HCT116 (cell line): ENCODE measurements at regions not wholly inside any gene's neighbourhood (a gene's known extent, or its start where the extent isn't known, plus 50 kb on each side); places are given as distances from the start of the nearest gene placed in this dataset.

Source experiments
- ATAC-seq: fragments of 200-7000 bp; cut with Tn5 transposase; 2 replicates; pipeline ENCODE4 v1.9.1; 2020; ENCODE audit warnings: mild to moderate bottlenecking, moderate library complexity
- BruUV-seq: library from RNA; stranded (reverse); fragments of 400-500 nt; replicated peaks from 2 replicates; lab custom pipeline; 2021; lab: Mats Ljungman, UMichigan
- CTCF ChIA-PET: fragments of 300-600 bp; sonication (Branson Sonifier 250); formaldehyde crosslinking; loops from one replicate; lab custom pipeline; 2021; ENCODE audit warnings: antibody characterized with exemption; lab: Charles Lee
- POLR2A ChIA-PET: fragments of 300-600, 350-600 bp; sonication (Branson Sonifier 250); formaldehyde crosslinking; loops from one replicate; lab custom pipeline; 2021; ENCODE audit warnings: antibody characterized with exemption; lab: Charles Lee
- RAD21 ChIA-PET, 2 experiments: fragments of 300-600 bp; sonication (Branson Sonifier 250); formaldehyde crosslinking; loops; one replicate each; lab custom pipeline; 2023; ENCODE audit warnings: low total read pairs in 2 of 2; ENCODE audit not compliant: uncharacterized antibody in 2 of 2, unreplicated experiment in 2 of 2, low non-redundant PET in 1 of 2; lab: Charles Lee
- DNase-seq: peaks from one replicate; pipeline ENCODE4 v3.0.0-alpha.2; 2010; ENCODE audit warnings: low read depth, low spot score
- H2AFZ ChIP-seq: fragments of 200-600 bp; shearing (Covaris generic), sonication (generic); 2 replicates; pipeline ENCODE4 v1.6.1; 2017; ENCODE audit warnings: low read depth, mixed run types, mixed read lengths, antibody characterized with exemption, low read length; ENCODE audit not compliant: poor library complexity, severe bottlenecking
- H3K27ac ChIP-seq: 2 replicates; pipeline ENCODE4 v1.5.1; 2012; ENCODE audit warnings: low read depth, low read length
- H3K27me3 ChIP-seq: fragments of 200-600 bp; sonication (generic); 2 replicates; pipeline ENCODE4 v1.6.1; 2016; ENCODE audit warnings: mixed run types, low read length, mixed read lengths; ENCODE audit not compliant: insufficient read depth
- H3K36me3 ChIP-seq, 2 experiments: fragments of 200-500 bp in 1 of 2; fragments of 200-600 bp in 1 of 2; sonication (Bioruptor generic) in 1 of 2; sonication (generic) in 1 of 2; 2 replicates each; pipeline versions ENCODE4 v1.5.1 to v1.6.1; 2014 to 2016; ENCODE audit warnings: low read length in 2 of 2, inconsistent platforms in 1 of 2, mixed read lengths in 1 of 2, mixed run types in 1 of 2; ENCODE audit not compliant: insufficient read depth in 2 of 2, control insufficient read depth in 1 of 2
- H3K4me1 ChIP-seq, 2 experiments: fragments of 200-600 bp in 1 of 2; sonication (generic) in 1 of 2; 2 replicates each; pipeline versions ENCODE4 v1.5.1 to v1.6.1; 2012 to 2017; ENCODE audit warnings: low read length in 2 of 2, inconsistent platforms in 1 of 2, mild to moderate bottlenecking in 1 of 2, mixed read lengths in 1 of 2, mixed run types in 1 of 2, moderate library complexity in 1 of 2; ENCODE audit not compliant: insufficient read depth in 2 of 2, control insufficient read depth in 1 of 2
- H3K4me2 ChIP-seq: fragments of 200-600 bp; sonication (generic); 2 replicates; pipeline ENCODE4 v1.6.1; 2017; ENCODE audit warnings: mixed run types, low read length, mixed read lengths
- H3K4me3 ChIP-seq, 2 experiments: fragments of 200-600 bp in 1 of 2; sonication (generic) in 1 of 2; replicated peaks in 1 of 2; 2 replicates each; pipeline ENCODE4 v1.5.1; 2011 to 2016; ENCODE audit warnings: low read length in 2 of 2, control low read depth in 1 of 2, low read depth in 1 of 2, mild to moderate bottlenecking in 1 of 2, mixed read lengths in 1 of 2, mixed run types in 1 of 2
- H3K79me2 ChIP-seq: fragments of 200-600 bp; sonication (generic); 2 replicates; pipeline ENCODE4 v1.6.1; 2017; ENCODE audit warnings: mild to moderate bottlenecking, mixed run types, low read length, moderate library complexity, mixed read lengths; ENCODE audit not compliant: insufficient read depth
- H3K9ac ChIP-seq: fragments of 200-600 bp; sonication (generic); 2 replicates; pipeline ENCODE4 v1.6.1; 2016; ENCODE audit warnings: low read length, mixed read lengths
- H3K9me2 ChIP-seq: fragments of 200-600 bp; sonication (generic), shearing (Covaris generic); 2 replicates; pipeline ENCODE4 v1.6.1; 2017; ENCODE audit warnings: mixed run types, mild to moderate bottlenecking, moderate library complexity; ENCODE audit not compliant: insufficient read depth
- H3K9me3 ChIP-seq, 2 experiments: fragments of 200-500 bp in 1 of 2; fragments of 200-600 bp in 1 of 2; sonication (Bioruptor generic) in 1 of 2; sonication (generic) in 1 of 2; 2 replicates each; pipeline ENCODE4 v1.6.1; 2014 to 2017; ENCODE audit warnings: low read length in 2 of 2, mixed read lengths in 2 of 2, inconsistent platforms in 1 of 2, low read depth in 1 of 2, mild to moderate bottlenecking in 1 of 2, mixed run types in 1 of 2, moderate library complexity in 1 of 2; ENCODE audit not compliant: control insufficient read depth in 1 of 2, insufficient read depth in 1 of 2
- H4K20me1 ChIP-seq: fragments of 200-600 bp; sonication (generic), shearing (Covaris generic); 2 replicates; pipeline ENCODE4 v1.6.1; 2017; ENCODE audit warnings: mixed run types, mild to moderate bottlenecking, moderate library complexity; ENCODE audit not compliant: insufficient read depth
- EGR1 ChIP-seq: IDR thresholded peaks from 2 replicates; pipeline ENCODE4 v1.6.1; 2012; ENCODE audit warnings: low read depth
- ELF1 ChIP-seq: IDR thresholded peaks from 2 replicates; pipeline ENCODE4 v1.6.1; 2012; ENCODE audit warnings: low read depth, borderline replicate concordance
- EZH2 ChIP-seq: fragments of 200-600 bp; sonication (generic); IDR thresholded peaks from 2 replicates; pipeline ENCODE4 v1.6.1; 2017; ENCODE audit warnings: antibody characterized with exemption, mixed run types
- EZH2phosphoT487 ChIP-seq: fragments of 200-600 bp; IDR thresholded peaks from 2 replicates; pipeline ENCODE4 v1.6.1; 2018; ENCODE audit warnings: antibody characterized with exemption, borderline replicate concordance
- FOSL1 ChIP-seq: IDR thresholded peaks from 2 replicates; pipeline ENCODE4 v1.6.1; 2012; ENCODE audit warnings: low read depth
- JUND ChIP-seq: IDR thresholded peaks from 2 replicates; pipeline ENCODE4 v1.6.1; 2012
- POLR2A ChIP-seq: IDR thresholded peaks from 2 replicates; pipeline ENCODE4 v1.7.0; 2011; ENCODE audit warnings: borderline replicate concordance; ENCODE audit not compliant: insufficient read depth, insufficient read length; ENCODE audit errors: extremely low read depth
- POLR2AphosphoS5 ChIP-seq: IDR thresholded peaks from 2 replicates; pipeline ENCODE4 v1.6.1; 2011; ENCODE audit warnings: mild to moderate bottlenecking, low read depth, low read length, moderate library complexity
- SIN3A ChIP-seq: IDR thresholded peaks from 2 replicates; pipeline ENCODE4 v1.6.1; 2012; ENCODE audit warnings: low read depth
- SRF ChIP-seq: IDR thresholded peaks from 2 replicates; pipeline ENCODE4 v1.6.1; 2012; ENCODE audit warnings: low read depth
- YY1 ChIP-seq: IDR thresholded peaks from 2 replicates; pipeline ENCODE4 v1.6.1; 2011; ENCODE audit warnings: low read length, low read depth, moderate library complexity, mild to moderate bottlenecking; ENCODE audit not compliant: insufficient replicate concordance; ENCODE audit errors: extremely low read depth
- ZBTB33 ChIP-seq: IDR thresholded peaks from 2 replicates; pipeline ENCODE4 v1.6.1; 2011; ENCODE audit warnings: mild to moderate bottlenecking, low read length, moderate library complexity; ENCODE audit not compliant: insufficient replicate concordance; ENCODE audit errors: extremely low read depth
- ZNF274 ChIP-seq: fragments of 200-500 bp; sonication (Bioruptor generic); IDR thresholded peaks from 2 replicates; pipeline ENCODE4 v1.6.1; 2014; ENCODE audit warnings: mild to moderate bottlenecking, low read depth, low read length, inconsistent platforms
- intact Hi-C: fragments of 100-400 bp; cut with micrococcal nuclease; formaldehyde crosslinking; loops from 2 replicates; pipeline ENCODE4 v1.10.0; 2022
- TF ChIP-seq, protein P1 (sequence below): IDR thresholded peaks from 2 replicates; pipeline ENCODE4 v1.6.1; 2012; ENCODE audit warnings: low read depth
- TF ChIP-seq, protein P2 (sequence below), 3 experiments: fragments of 200-600 bp in 1 of 3; sonication (generic) in 1 of 3; IDR thresholded peaks in 2 of 3; conservative IDR thresholded peaks in 1 of 3; 2 replicates each; pipeline ENCODE4 v1.5.1; 2012 to 2017; ENCODE audit warnings: low read depth in 2 of 3, low read length in 2 of 3, antibody characterized with exemption in 1 of 3, borderline replicate concordance in 1 of 3, control low read depth in 1 of 3, mild to moderate bottlenecking in 1 of 3, mixed read lengths in 1 of 3, mixed run types in 1 of 3, moderate library complexity in 1 of 3; ENCODE audit not compliant: insufficient read depth in 1 of 3
- TF ChIP-seq, protein P3 (sequence below): IDR thresholded peaks from 2 replicates; pipeline ENCODE4 v1.6.1; 2012

DNA sequence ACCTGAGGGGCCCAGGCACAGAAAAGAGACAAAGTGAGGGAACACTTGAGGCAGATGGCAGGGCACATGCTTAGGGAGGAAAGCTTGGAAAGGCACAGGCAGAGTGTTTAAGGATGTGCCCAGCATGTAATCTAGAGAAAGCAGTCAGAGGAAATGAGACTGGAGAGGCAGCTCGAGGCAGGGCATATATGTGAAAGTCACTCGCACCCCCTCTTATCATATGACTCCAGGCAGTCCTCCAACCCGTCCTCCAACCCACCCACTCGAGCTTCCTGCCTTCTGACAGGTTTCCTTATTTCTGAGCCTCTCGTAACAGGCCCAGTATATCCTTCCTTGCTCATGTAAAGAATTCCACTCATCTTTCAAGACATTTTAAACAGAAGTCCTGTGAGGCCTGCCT lies 294.0 kb downstream of the SOX2 start (continued):
- no peak for TF ChIP-seq EZH2phosphoT487
- TF ChIP-seq, all 23 proteins: peak for 0

DNA sequence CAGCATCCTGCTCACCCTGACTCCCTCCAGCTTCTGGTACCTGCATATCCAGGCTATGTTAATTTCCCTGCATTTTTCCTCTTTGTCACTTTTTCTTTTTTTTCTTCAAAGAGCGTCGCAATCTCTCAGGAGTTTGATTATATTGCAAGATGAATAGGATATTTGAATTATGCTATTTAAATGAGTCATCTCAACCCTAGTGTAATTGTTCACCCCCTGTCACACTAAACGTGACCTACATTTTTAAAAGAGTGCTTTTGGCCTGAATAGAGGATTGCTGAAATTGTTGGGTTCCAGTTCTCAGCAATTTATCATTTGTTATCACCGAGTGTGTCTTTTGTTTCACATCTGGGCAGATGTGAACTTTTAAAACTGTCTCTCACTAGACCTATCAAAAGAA lies 294.7 kb downstream of the SOX2 start:
- ChIA-PET CTCF (no interaction called here), POLR2A (no interaction called here), RAD21 (no interaction called here)
- no peaks in the 10 kb centered on the region for H4K20me1 ChIP-seq
- no TSS peak for BruUV-seq
- no peak for DNase-seq
- H3K4me2 ChIP-seq = no peak overlapping the region
- H3K36me3 ChIP-seq = no peaks in the 10 kb centered on the region
- H3K9ac ChIP-seq = no peak overlapping the region
- intact Hi-C loops = no loop called here
- no peaks in the 10 kb centered on the region for H3K9me3 ChIP-seq
- H3K4me1 ChIP-seq = no peaks in the 10 kb centered on the region
- H3K79me2 ChIP-seq = no peaks in the 10 kb centered on the region
- H2AFZ ChIP-seq = no peak overlapping the region
- no peaks in the 10 kb centered on the region for H3K9me2 ChIP-seq
- ATAC-seq = no peak
- no peak for TF ChIP-seq JUND
- TF ChIP-seq, protein P1, sequence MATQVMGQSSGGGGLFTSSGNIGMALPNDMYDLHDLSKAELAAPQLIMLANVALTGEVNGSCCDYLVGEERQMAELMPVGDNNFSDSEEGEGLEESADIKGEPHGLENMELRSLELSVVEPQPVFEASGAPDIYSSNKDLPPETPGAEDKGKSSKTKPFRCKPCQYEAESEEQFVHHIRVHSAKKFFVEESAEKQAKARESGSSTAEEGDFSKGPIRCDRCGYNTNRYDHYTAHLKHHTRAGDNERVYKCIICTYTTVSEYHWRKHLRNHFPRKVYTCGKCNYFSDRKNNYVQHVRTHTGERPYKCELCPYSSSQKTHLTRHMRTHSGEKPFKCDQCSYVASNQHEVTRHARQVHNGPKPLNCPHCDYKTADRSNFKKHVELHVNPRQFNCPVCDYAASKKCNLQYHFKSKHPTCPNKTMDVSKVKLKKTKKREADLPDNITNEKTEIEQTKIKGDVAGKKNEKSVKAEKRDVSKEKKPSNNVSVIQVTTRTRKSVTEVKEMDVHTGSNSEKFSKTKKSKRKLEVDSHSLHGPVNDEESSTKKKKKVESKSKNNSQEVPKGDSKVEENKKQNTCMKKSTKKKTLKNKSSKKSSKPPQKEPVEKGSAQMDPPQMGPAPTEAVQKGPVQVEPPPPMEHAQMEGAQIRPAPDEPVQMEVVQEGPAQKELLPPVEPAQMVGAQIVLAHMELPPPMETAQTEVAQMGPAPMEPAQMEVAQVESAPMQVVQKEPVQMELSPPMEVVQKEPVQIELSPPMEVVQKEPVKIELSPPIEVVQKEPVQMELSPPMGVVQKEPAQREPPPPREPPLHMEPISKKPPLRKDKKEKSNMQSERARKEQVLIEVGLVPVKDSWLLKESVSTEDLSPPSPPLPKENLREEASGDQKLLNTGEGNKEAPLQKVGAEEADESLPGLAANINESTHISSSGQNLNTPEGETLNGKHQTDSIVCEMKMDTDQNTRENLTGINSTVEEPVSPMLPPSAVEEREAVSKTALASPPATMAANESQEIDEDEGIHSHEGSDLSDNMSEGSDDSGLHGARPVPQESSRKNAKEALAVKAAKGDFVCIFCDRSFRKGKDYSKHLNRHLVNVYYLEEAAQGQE = no peak
- no peak for TF ChIP-seq SIN3A
- no peak for TF ChIP-seq EGR1
- TF ChIP-seq EZH2phosphoT487 = no peak
- TF ChIP-seq, protein P2, sequence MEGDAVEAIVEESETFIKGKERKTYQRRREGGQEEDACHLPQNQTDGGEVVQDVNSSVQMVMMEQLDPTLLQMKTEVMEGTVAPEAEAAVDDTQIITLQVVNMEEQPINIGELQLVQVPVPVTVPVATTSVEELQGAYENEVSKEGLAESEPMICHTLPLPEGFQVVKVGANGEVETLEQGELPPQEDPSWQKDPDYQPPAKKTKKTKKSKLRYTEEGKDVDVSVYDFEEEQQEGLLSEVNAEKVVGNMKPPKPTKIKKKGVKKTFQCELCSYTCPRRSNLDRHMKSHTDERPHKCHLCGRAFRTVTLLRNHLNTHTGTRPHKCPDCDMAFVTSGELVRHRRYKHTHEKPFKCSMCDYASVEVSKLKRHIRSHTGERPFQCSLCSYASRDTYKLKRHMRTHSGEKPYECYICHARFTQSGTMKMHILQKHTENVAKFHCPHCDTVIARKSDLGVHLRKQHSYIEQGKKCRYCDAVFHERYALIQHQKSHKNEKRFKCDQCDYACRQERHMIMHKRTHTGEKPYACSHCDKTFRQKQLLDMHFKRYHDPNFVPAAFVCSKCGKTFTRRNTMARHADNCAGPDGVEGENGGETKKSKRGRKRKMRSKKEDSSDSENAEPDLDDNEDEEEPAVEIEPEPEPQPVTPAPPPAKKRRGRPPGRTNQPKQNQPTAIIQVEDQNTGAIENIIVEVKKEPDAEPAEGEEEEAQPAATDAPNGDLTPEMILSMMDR (IDR thresholded peaks at IDR 0.05 in 2 of 3, conservative IDR thresholded peaks at IDR 0.05 in 1 of 3; ENCODE audit: borderline replicate concordance in 1 of 3, insufficient read depth in 1 of 3, low read depth in 2 of 3, low read length in 2 of 3) = no peak
- TF ChIP-seq ZBTB33 = no peak
- TF ChIP-seq ZNF274 = no peak
- TF ChIP-seq YY1 = no peak
- TF ChIP-seq POLR2A = no peak
- TF ChIP-seq POLR2AphosphoS5 = no peak
- no peak for TF ChIP-seq FOSL1
- no peak for TF ChIP-seq EZH2
- TF ChIP-seq, protein P3, sequence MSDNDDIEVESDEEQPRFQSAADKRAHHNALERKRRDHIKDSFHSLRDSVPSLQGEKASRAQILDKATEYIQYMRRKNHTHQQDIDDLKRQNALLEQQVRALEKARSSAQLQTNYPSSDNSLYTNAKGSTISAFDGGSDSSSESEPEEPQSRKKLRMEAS = no peak
- TF ChIP-seq SRF = no peak
- no peak for TF ChIP-seq ELF1
- H3K27me3 ChIP-seq = no peaks in the 10 kb centered on the region
- no peak overlapping the region for H3K27ac ChIP-seq
- H3K4me3 ChIP-seq = no peak overlapping the region
